Esophagus squamous epithelium (tissue), 5 donors: ENCODE measurements at regions not wholly inside any gene's neighbourhood (a gene's known extent, or its start where the extent isn't known, plus 50 kb on each side); places are given as distances from the start of the nearest gene placed in this dataset.

Experiments used
- DNase-seq: peaks from one replicate; lab custom pipeline; 2025; lab: John Stamatoyannopoulos, UW
- H3K27ac ChIP-seq, 4 donors: fragments of 200-600 bp; sonication (generic); one replicate each; pipeline ENCODE4 v1.5.1; 2016 to 2019; ENCODE audit warnings: mild to moderate bottlenecking in 1 of 4
- H3K27me3 ChIP-seq, 4 donors: fragments of 200-600 bp; sonication (generic); 1 replicate in 3 of 4; 2 replicates in 1 of 4; pipeline versions ENCODE4 v1.5.1 to v1.6.0; 2017 to 2021; ENCODE audit warnings: antibody characterized with exemption in 1 of 4
- H3K36me3 ChIP-seq, 3 donors: fragments of 200-600 bp; sonication (generic); one replicate each; pipeline ENCODE4 v1.5.1; 2016 to 2019
- H3K4me1 ChIP-seq, 3 donors: fragments of 200-600 bp; sonication (generic); one replicate each; pipeline ENCODE4 v1.5.1; 2017 to 2019
- H3K4me3 ChIP-seq, 4 donors: fragments of 200-600 bp; sonication (generic); 1 replicate in 3 of 4; 2 replicates in 1 of 4; pipeline ENCODE4 v1.5.1; 2016 to 2019; ENCODE audit warnings: mild to moderate bottlenecking in 2 of 4, moderate library complexity in 1 of 4
- H3K9me3 ChIP-seq, 3 donors: fragments of 200-600 bp; sonication (generic); one replicate each; pipeline ENCODE4 v1.5.1; 2016 to 2019
- CTCF ChIP-seq, 6 experiments: fragments of 450-650 bp in 4 of 6; fragments of 200-600 bp in 2 of 6; sonication (generic) in 2 of 6; IDR thresholded peaks; one replicate each; pipeline ENCODE4 v1.5.1; 2016 to 2019; ENCODE audit warnings: antibody characterized with exemption in 6 of 6, mild to moderate bottlenecking in 4 of 6, moderate library complexity in 4 of 6
- POLR2A ChIP-seq, 4 donors: fragments of 450-650 bp; IDR thresholded peaks; one replicate each; pipeline ENCODE4 v1.6.1; 2017; ENCODE audit warnings: antibody characterized with exemption in 4 of 4, mild to moderate bottlenecking in 4 of 4, moderate library complexity in 3 of 4
- WGBS, 2 donors: methylation state at CpG; one replicate each; pipeline ENCODE4 v1.1.5; 2018; 5-methylcytosine and 5-hydroxymethylcytosine counted together
- intact Hi-C: fragments of 100-400 bp; cut with DNase I; formaldehyde crosslinking; loops from one replicate; pipeline ENCODE4 v1.15.0; 2022
- donor health status: DM: yes; HTN: yes; CAD: no.

GRCh38 chr16:86320237-86320595 lies 190.1 kb upstream of the FOXF1 start:
- 68 to 69% methylated on average over 3 of the region's 3 CpGs for WGBS, 2 donors
- Histone ChIP-seq H3K9me3 (no peaks in the 10 kb centered on the region), H3K4me1 (no peaks in the 10 kb centered on the region), H3K27ac (no peak overlapping the region), H3K27me3 (peaks cover 0 to 7% (median 0%) of the 10 kb centered on the region in 4 donors), H3K4me3 (no peak overlapping the region), H3K36me3 (no peaks in the 10 kb centered on the region)
- TF ChIP-seq POLR2A (IDR thresholded peaks at IDR 0.05) (no peak), CTCF (IDR thresholded peaks at IDR 0.05) (no peak)
- intact Hi-C loops = no loop called here
- no peak for DNase-seq

GRCh38 chr16:86321491-86321890 lies 188.8 kb upstream of the FOXF1 start:
- no peak overlapping the region for H3K4me3 ChIP-seq
- H3K27me3 ChIP-seq = peaks cover 0 to 7% (median 0%) of the 10 kb centered on the region in 4 donors
- no peaks in the 10 kb centered on the region for H3K4me1 ChIP-seq
- DNase-seq = no peak
- no peaks in the 10 kb centered on the region for H3K36me3 ChIP-seq
- no peak overlapping the region for H3K27ac ChIP-seq
- no peaks in the 10 kb centered on the region for H3K9me3 ChIP-seq
- intact Hi-C loops = no loop called here
- no peak for TF ChIP-seq POLR2A (IDR thresholded peaks at IDR 0.05)
- no peak for TF ChIP-seq CTCF (IDR thresholded peaks at IDR 0.05)
- 75 to 77% methylated on average over 5 to 9 of the region's 9 CpGs for WGBS, 2 donors

- Histone ChIP-seq H3K27me3 (peaks cover 0 to 11% (median 0%) of the 10 kb centered on the region in 4 donors), H3K36me3 (no peaks in the 10 kb centered on the region), H3K9me3 (no peaks in the 10 kb centered on the region), H3K4me1 (no peaks in the 10 kb centered on the region), H3K4me3 (no peak overlapping the region), H3K27ac (no peak overlapping the region)
- 20 to 29% methylated on average over 4 to 6 of the region's 6 CpGs for WGBS, 2 donors
- TF ChIP-seq POLR2A (IDR thresholded peaks at IDR 0.05) (no peak), CTCF (IDR thresholded peaks at IDR 0.05) (no peak)
- intact Hi-C loops = no loop called here
- no peak for DNase-seq
Measured at GRCh38 chr16:86322283-86322682, 188.0 kb upstream of the FOXF1 start.

- intact Hi-C loops = no loop called here
- WGBS, 2 donors = 0 to 37% methylated on average over 2 to 3 of the region's 8 CpGs
- Histone ChIP-seq H3K27ac (no peak overlapping the region), H3K36me3 (no peaks in the 10 kb centered on the region), H3K27me3 (peaks cover 0 to 15% (median 0%) of the 10 kb centered on the region in 4 donors), H3K9me3 (no peaks in the 10 kb centered on the region), H3K4me1 (no peaks in the 10 kb centered on the region), H3K4me3 (no peak overlapping the region)
- TF ChIP-seq POLR2A (IDR thresholded peaks at IDR 0.05) = no peak
- TF ChIP-seq CTCF (IDR thresholded peaks at IDR 0.05) = no peak
- DNase-seq = no peak
Measured at GRCh38 chr16:86322806-86323205, 187.5 kb upstream of the FOXF1 start.

GRCh38 chr16:86324320-86324719 lies 186.0 kb upstream of the FOXF1 start:
- 74 to 88% methylated on average over 5 to 8 of the region's 18 CpGs for WGBS, 2 donors
- TF ChIP-seq POLR2A (IDR thresholded peaks at IDR 0.05) = no peak
- H3K36me3 ChIP-seq = no peaks in the 10 kb centered on the region
- H3K4me1 ChIP-seq = no peaks in the 10 kb centered on the region
- H3K9me3 ChIP-seq = no peaks in the 10 kb centered on the region
- no peak for DNase-seq
- peaks cover 0 to 20% (median 0%) of the 10 kb centered on the region in 4 donors for H3K27me3 ChIP-seq
- intact Hi-C loops = no loop called here
- no peak overlapping the region for H3K27ac ChIP-seq
- H3K4me3 ChIP-seq = no peak overlapping the region

GRCh38 chr16:86325360-86325759 lies 185.0 kb upstream of the FOXF1 start:
- intact Hi-C loops = no loop called here
- Histone ChIP-seq H3K9me3 (no peaks in the 10 kb centered on the region), H3K27me3 (peaks cover 0 to 20% (median 0%) of the 10 kb centered on the region in 4 donors), H3K36me3 (no peaks in the 10 kb centered on the region), H3K4me1 (no peaks in the 10 kb centered on the region), H3K4me3 (no peak overlapping the region), H3K27ac (no peak overlapping the region)
- DNase-seq = no peak
- WGBS, 2 donors = 63 to 89% methylated on average over 2 to 3 of the region's 3 CpGs
- TF ChIP-seq POLR2A (IDR thresholded peaks at IDR 0.05) (no peak), CTCF (IDR thresholded peaks at IDR 0.05) (no peak)
